ENCODE measurements at regions not wholly inside any gene's neighbourhood (a gene's known extent, or its start where the extent isn't known, plus 50 kb on each side); places are given as distances from the start of the nearest gene placed in this dataset.

DNA sequence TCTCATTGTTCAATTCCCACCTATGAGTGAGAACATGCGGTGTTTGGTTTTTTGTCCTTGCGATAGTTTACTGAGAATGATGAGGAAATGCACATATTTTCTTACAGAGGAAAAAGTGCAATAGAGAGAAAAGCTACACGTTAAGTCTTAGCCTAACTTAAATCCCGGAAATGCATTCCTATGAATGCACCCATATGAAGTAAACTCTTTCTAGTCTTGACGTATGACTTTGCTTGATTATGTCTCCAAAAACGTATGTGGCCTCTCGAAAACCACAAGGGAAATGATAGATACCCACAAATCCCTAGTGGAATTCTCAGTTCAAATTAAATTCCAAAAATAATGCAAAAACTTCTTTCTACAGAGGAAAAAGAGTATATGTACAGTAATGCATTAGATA, 90.7 kb upstream of the SASH1 start:
- Mint-ChIP-seq H3K27ac (no peak overlapping the region), H3K36me3 (no peaks in the 10 kb centered on the region), H3K9me3 (no peaks in the 10 kb centered on the region)
- ATAC-seq: no peak
- no peak for DNase-seq (ENCODE audit: low spot score in 2 of 2)

DNA sequence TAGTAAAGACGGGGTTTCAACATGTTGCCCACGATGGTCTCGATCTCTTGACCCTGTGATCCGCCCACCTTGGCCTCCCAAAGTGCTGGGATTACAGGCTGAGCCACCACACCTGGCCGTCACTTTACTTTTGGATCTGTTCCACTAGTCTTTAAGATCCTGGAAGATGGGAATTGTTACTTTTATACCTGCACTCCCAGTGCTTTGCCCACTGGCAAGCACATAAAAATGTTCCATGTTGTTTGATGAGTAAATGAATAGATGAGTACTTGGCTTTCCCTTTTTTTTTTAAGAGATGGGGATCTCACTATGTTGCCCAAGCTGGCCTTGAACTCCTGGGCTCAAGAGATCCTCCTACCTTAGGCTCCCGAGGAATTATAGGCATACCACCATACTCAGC, 84.8 kb upstream of the SASH1 start:
- Mint-ChIP-seq H3K27ac (no peak overlapping the region), H3K9me3 (no peaks in the 10 kb centered on the region), H3K36me3 (no peaks in the 10 kb centered on the region)
- DNase-seq (ENCODE audit: low spot score in 2 of 2) (no peak), ATAC-seq (no peak)

DNA sequence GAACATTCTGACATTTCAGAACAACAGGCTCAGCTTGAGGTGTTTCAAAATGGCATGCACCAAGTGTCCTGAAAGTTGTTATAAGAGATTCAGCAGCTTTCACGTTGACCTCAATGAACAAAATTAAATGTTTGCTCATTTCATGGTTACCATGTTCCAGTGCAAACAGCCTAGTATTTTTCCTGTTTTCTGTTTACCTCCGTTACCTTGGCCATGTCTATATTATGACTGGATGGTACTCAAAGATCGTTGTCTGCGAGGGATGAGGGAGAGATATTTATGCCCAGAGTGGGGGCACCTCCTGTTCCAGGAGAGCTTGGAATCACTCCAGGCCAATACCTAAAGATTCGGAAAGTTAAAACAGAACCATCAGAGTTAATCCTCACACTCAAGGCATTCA, 83.8 kb upstream of the SASH1 start:
- no peak for DNase-seq (ENCODE audit: low spot score in 2 of 2)
- Mint-ChIP-seq H3K9me3 (no peaks in the 10 kb centered on the region), H3K27ac (peak overlapping the region in 1 of 2 donors; percentile 57), H3K36me3 (no peaks in the 10 kb centered on the region)
- no peak for ATAC-seq

DNA sequence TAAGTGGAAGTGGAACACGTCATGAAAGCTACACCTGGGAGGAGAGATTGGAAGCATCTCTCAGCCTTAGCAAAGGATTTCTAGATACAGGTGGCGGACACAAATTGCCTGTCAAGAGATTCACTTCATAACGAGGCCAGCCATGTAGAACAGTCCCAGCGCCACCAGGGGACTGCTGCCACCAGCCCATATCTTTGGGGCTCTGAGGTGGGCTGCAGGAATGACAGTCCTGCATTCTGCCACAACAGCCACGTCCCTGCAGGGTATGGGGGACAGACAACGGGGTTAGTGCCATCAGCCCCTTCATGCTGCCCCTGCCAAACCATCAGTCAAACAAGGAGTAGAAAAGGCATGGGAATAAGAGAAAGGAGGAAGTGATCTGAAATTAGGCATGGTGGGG, 81.2 kb upstream of the SASH1 start:
- DNase-seq (ENCODE audit: low spot score in 2 of 2) (no peak), ATAC-seq (no peak)
- Mint-ChIP-seq H3K36me3 (no peaks in the 10 kb centered on the region), H3K9me3 (no peaks in the 10 kb centered on the region), H3K27ac (no peak overlapping the region)

DNA sequence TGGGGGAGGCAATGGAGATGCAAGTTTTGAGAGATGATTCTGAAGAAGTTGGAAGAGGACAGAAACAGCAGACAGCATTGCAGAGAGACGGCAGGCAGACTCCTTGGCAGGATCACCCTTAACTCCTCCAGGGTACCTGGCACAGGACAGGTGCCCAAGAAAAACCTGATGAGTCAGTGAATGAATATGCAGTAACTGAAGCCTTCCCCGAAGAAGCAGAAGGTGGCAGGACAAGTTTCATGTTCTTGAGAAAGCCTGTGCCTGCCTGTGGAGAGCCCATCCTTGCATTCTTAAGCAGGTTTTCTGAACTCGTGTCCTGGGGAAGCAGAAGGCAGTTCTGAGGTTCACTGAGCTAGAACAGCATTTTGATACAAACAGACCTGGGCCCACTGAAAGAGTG, 79.6 kb upstream of the SASH1 start:
- DNase-seq (ENCODE audit: low spot score in 2 of 2) (no peak), ATAC-seq (no peak)
- no peaks in the 10 kb centered on the region for H3K9me3 Mint-ChIP-seq
- H3K36me3 Mint-ChIP-seq: no peaks in the 10 kb centered on the region
- no peak overlapping the region for H3K27ac Mint-ChIP-seq

DNA sequence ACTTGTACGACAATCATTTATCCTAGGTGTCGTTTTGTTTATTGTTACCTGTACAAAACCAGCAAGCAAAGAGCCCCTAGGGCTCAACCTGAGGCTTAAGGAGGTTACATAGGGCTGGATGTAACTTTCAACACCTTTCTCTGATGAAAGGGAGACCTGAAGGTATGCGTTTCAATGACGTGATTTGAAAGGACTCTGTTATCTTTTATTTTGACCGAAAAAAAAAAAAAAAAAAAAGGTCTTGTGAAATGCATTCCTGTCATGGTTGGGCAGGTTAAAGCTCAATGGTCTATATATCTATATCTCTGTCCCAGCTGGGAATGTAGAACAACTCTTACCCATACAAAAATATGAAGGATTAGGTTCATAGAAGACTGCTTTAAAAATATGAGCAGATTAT, 78.7 kb upstream of the SASH1 start:
- no peaks in the 10 kb centered on the region for H3K36me3 Mint-ChIP-seq
- ATAC-seq: no peak
- no peak for DNase-seq (ENCODE audit: low spot score in 2 of 2)
- H3K27ac Mint-ChIP-seq: no peak overlapping the region
- H3K9me3 Mint-ChIP-seq: no peaks in the 10 kb centered on the region

DNA sequence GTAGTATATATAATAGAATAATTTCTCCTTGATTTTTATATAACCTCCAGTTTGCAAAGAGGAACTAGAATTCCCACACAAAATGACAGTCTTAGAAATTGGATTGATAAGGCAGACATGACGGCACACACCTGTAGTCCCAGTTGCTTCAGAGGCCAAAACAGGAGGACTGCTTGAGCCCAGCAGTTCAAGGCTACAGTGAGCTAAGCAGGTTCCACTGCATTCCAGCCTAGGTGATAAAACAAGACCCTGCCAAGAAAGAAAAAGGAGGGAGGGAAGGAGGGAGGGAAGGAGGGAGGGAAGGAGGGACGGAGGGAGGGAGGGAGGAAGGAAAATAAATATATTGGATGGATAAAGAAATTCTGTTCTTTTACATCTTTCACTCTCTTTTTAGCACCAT, 77.6 kb upstream of the SASH1 start:
- no peak for ATAC-seq
- H3K9me3 Mint-ChIP-seq: no peaks in the 10 kb centered on the region
- DNase-seq (ENCODE audit: low spot score in 2 of 2): no peak
- no peaks in the 10 kb centered on the region for H3K36me3 Mint-ChIP-seq
- no peak overlapping the region for H3K27ac Mint-ChIP-seq

DNA sequence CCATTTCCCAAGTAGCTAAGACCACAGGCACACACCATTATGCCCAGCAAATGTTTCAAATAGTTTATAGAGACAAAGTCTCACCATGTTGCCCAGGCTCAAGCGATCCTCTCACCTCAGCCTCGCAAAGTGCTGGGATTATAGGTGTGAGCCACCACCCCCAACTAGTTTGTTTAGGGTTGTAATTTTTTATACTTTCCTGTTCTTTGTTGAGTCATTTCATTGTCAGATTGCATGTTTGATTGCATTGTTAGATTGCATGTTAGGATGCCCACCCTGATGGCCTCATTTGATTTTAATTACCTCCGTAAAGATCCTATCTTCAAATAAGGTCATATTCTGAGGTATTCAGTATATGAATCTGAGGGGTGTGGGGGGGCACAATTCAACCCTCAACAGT, 73.3 kb upstream of the SASH1 start:
- Mint-ChIP-seq H3K36me3 (no peaks in the 10 kb centered on the region), H3K27ac (no peak overlapping the region), H3K9me3 (no peaks in the 10 kb centered on the region)
- no peak for DNase-seq (ENCODE audit: low spot score in 2 of 2)
- ATAC-seq: no peak

DNA sequence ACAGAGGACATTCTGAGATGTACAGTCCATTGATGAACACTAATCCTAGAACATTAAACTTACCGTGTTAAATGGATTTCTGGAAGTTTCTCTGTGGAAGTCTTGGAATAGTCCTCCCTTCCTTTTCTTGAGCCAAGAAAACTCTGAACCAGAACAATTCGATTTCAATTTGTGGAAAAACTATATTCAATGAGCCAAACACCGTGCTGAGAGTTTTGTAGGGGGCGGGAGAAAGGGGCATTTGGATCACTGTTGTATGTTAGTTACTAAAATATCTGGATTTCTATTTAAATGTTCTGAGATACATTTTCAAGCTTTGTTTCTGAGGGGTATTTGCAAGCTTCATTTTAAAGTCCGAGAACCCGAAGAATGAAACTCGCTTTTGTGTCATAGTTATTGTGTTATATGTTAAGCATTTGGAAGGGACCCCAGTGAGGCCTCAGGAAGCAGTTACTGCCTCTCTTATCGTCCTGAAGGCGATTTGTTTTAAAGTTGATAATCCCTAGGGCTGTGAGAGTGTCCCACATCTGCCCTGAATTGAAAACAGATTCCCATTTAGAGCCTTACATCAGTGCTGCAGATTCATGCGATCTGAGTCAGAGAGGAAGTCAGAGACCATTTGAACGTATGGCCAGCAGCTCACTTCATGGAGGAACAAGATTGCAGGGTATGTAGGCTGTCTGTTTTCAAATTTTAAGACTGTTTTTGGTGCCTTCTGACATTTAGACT, 70.8 kb upstream of the SASH1 start:
- no peaks in the 10 kb centered on the region for H3K36me3 Mint-ChIP-seq
- H3K9me3 Mint-ChIP-seq: no peaks in the 10 kb centered on the region
- DNase-seq (ENCODE audit: low spot score in 2 of 2) (no peak), ATAC-seq (no peak)
- H3K27ac Mint-ChIP-seq: no peak overlapping the region

DNA sequence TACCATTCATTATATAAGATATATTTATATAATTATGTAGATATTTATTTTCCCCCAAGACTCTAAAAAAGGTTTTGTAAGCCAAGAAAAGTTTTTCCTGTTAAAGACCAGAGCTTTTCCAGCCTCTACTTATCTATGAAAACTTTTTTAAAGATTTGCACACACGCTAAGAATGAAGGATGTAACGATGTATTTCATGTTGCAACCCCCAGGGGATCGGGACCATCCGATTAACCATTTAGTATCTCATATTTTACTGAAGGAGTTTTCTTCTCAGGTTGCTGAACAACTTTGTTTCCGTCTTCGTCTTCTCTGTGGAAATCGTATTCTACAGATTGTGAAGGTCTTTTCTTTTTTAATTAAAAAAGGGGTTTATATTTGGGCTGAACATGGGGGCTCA, 70.0 kb upstream of the SASH1 start:
- DNase-seq (ENCODE audit: low spot score in 2 of 2): no peak
- H3K9me3 Mint-ChIP-seq: no peaks in the 10 kb centered on the region
- no peaks in the 10 kb centered on the region for H3K36me3 Mint-ChIP-seq
- no peak for ATAC-seq
- H3K27ac Mint-ChIP-seq: no peak overlapping the region

DNA sequence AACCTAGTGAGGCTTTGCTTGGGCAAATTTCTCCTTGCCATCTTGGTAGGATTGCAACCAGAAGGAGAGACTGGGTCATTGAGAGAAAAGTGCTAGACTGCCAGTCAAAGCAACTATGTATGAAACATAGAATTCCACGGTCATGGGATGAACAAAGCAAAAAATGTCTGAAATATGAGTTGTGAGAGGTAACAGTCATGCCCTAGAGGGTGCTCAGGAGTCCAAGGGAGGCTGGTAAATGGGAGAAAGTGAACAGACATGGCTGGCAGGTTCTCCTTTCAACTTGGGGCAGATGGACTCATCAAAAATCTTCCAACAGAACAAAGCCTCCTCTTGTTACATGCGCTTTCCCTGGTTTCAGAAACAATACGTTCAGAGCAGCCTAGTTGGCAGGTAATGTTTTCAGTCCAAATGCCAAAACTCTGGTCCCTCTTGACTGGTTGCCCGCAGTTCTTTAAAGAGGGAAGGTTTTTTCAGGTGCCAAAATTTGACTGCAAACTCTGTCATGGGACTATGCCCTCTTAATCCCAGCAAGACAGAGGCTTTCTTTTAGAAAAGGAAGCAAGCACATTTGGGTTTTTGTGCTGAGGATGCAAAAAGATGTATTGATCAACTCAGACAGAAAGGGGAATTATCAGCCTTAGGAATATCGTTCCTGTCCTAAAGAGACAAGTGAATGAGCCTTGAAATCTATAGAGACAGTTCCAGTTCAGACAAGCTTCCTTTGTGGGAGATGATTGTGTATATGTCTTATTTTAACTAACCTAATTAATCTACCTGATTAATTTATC, 68.5 kb upstream of the SASH1 start:
- DNase-seq (ENCODE audit: low spot score in 2 of 2) (no peak), ATAC-seq (no peak)
- H3K36me3 Mint-ChIP-seq: no peaks in the 10 kb centered on the region
- no peak overlapping the region for H3K27ac Mint-ChIP-seq
- no peaks in the 10 kb centered on the region for H3K9me3 Mint-ChIP-seq

DNA sequence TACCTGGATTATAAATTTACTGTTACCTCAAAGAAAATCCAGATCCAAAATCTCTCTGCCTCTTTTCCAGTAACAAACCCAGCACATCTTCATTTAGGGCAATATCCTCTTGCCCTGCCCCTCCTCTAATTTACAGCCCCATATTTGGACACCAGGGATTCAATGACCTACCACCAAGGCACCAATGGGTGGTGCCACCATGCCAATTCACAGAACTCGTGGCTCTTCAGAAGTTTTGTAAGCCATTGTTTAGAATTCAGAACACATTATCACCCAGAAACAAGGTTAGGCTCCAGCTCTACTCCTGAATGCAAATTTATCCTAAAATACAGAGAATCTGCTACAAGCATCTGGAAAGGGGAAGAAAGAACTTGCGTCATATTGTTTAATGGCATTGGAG, 67.8 kb upstream of the SASH1 start:
- H3K36me3 Mint-ChIP-seq: no peaks in the 10 kb centered on the region
- no peaks in the 10 kb centered on the region for H3K9me3 Mint-ChIP-seq
- no peak for DNase-seq (ENCODE audit: low spot score in 2 of 2)
- no peak for ATAC-seq
- H3K27ac Mint-ChIP-seq: no peak overlapping the region

DNA sequence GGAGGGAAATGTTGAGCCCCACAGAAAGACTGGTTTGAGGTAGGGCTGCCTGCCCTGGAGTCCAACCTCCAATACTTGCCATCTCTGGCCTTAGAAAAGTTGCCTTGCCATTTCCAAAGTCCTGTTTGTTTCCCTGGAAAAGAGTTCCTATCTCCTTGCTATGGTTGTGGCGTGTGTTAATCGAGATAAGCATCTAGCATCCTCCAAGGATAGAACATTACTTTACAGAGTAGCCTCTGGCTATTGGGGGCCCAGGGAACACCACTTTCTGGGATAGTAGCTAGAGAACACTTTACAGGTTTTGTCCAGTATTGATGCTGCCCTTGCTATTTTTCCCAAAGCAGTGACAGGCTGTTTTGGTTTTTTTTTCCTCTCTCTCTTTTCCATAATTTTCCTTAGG, 57.4 kb upstream of the SASH1 start:
- H3K9me3 Mint-ChIP-seq: no peaks in the 10 kb centered on the region
- H3K27ac Mint-ChIP-seq: no peak overlapping the region
- no peak for DNase-seq (ENCODE audit: low spot score in 2 of 2)
- no peak for ATAC-seq
- no peaks in the 10 kb centered on the region for H3K36me3 Mint-ChIP-seq

DNA sequence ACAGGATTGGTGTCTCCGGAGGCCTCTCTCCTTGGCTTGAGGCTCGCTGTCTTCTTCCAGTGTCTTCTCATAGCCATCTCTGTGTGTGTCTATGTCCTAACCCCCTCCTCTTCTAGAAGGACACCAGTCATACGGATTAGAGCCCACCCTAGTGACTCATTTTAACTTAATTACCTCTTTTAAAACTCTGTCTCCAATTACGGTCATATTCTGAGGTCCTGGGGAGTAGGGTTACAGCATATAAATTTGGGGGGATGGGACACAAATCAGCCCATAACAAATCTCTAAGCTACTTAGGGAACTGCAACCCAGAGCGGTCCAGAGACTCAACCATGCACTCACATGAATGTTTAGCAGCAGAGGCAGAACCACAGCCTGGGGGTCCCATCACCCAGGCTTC, 56.1 kb upstream of the SASH1 start:
- Mint-ChIP-seq H3K27ac (no peak overlapping the region), H3K9me3 (no peaks in the 10 kb centered on the region), H3K36me3 (no peaks in the 10 kb centered on the region)
- no peak for DNase-seq (ENCODE audit: low spot score in 2 of 2)
- ATAC-seq: no peak

DNA sequence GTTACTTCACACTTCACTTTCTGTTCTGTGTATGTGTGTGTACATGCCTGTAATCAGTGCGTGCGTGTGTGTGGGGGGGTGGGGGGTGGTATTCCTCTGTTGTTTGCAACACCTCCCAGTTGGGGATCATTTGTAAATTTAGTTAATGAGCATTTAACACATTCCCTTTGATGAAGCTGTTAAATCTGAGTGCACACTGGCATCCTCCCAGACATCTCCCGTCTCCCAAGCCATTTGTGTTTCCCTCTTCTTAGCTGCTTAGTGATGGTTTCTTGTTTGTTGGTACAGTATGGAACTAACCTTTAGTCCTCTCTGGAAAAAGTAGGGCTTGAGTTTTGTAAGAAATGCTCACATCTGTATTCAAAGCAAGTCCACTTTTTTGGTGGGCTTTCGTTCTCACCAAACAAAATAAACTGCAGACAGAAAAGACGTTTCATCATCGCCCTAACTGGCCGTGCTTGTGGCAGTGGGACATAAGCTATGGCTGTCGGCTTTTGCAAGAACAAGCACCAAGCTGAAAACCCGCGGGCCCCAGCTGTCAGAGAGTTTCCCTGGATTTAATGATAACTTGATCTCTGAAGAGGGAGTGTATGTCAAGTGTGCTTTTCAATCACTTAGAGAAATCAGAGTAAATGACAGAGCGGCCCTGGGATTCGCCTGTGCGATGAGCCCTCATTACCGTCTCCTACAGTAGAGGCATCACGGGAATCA, 54.9 kb upstream of the SASH1 start:
- DNase-seq (ENCODE audit: low spot score in 2 of 2) (no peak), ATAC-seq (no peak)
- H3K9me3 Mint-ChIP-seq: no peaks in the 10 kb centered on the region
- H3K27ac Mint-ChIP-seq: no peak overlapping the region
- no peaks in the 10 kb centered on the region for H3K36me3 Mint-ChIP-seq

DNA sequence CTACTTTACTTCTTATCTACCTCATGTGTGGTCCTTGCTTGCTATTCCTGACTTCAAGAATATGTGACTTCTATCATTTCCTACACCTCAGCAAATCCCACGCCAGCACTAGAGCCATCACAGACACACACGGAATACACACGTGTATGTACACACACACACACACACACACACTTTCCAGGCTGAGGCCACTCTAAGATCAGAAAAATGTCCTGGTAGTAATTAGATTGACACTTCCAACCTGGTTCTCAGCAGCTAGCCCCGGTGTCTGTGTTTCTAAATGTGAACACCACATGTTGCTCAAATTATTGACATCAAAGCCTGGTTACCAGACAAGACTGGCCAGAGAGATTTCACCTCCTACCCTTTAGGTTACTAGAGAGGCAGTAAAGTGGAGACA, 54.1 kb upstream of the SASH1 start:
- no peaks in the 10 kb centered on the region for H3K36me3 Mint-ChIP-seq
- H3K9me3 Mint-ChIP-seq: no peaks in the 10 kb centered on the region
- no peak for ATAC-seq
- DNase-seq (ENCODE audit: low spot score in 2 of 2): no peak
- H3K27ac Mint-ChIP-seq: no peak overlapping the region

DNA sequence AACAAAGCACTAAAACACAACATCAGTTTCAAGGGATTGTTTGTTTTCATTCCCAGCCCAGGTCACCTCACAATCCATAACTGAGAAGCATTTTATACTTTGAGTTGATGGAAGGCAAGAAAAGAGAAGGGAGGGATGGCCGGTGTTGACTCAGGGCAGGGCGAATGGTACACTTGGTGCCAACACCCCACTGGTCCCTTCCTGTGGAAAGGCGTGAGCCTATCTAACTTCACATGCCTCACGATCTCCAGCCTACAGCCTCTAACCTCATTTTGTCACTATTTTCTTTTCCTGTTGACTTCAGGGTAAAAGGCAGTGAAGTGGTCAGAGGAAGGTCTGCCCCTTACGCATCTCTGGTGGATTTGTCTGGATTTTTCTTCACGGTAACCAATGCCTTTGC, 53.5 kb upstream of the SASH1 start:
- DNase-seq (ENCODE audit: low spot score in 2 of 2) (no peak), ATAC-seq (no peak)
- Mint-ChIP-seq H3K9me3 (no peaks in the 10 kb centered on the region), H3K27ac (no peak overlapping the region), H3K36me3 (no peaks in the 10 kb centered on the region)

DNA sequence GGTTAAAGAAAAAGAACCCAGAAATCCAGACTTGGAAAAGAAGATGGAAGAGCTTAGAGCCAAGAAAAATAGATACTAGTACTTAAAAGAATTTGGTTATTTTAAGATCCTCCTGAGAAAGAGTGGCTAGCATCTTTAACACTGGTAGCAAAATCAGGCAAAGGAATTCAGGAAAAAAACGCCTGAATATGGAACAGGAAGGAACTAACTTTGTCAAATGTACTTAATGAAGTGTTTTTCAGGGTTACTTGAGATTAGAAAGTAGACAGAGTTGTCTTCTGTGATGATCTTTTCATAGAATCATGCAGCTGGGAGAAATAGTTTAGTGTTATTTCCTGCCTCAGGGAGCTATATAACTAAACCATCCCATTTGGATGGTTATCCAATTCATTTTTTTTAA, 50.8 kb upstream of the SASH1 start:
- Mint-ChIP-seq H3K27ac (no peak overlapping the region), H3K9me3 (no peaks in the 10 kb centered on the region)
- no peak for ATAC-seq

More for the DNA sequence above, 50.8 kb upstream of the SASH1 start:
- no peak for DNase-seq (ENCODE audit: low spot score in 2 of 2)
- H3K36me3 Mint-ChIP-seq: no peaks in the 10 kb centered on the region

Data from activated naive CD4-positive, alpha-beta T cell treated with anti-CD3 and anti-CD28 coated beads, Interleukin-2, amount 50 U/mL, for 72 hours (primary cell).